NCI-H2081 (cell line): ENCODE measurements at regions not wholly inside any gene's neighbourhood (a gene's known extent, or its start where the extent isn't known, plus 50 kb on each side); places are given as distances from the start of the nearest gene placed in this dataset.

Source experiments
- DNase-seq, 2 experiments: peaks; one replicate each; lab custom pipeline; 2025; lab: John Stamatoyannopoulos, UW

GRCh38 chr10:128530301-128530700 lies 404.1 kb upstream of the MKI67 start:
- no peak for DNase-seq

DNA sequence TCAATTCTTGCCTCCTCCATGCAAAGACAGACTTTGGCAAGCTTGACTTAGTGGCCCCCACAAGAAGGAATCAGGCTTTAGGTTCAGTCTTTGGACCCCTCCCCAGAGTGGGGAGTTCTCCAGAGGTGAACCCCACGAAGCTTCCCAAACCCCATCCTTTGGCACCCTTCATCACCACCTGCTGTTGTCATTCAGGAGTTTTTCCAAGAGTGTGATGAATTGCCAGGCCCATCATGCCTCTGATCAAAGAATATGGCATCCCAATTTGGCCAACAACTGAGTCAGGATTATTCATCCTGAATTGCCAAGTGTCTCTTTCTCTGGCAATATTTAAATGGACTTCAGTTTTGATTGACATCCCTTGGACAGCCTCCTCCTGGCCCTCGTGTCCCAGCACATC lies 404.7 kb upstream of the MKI67 start:
- no peak for DNase-seq

DNA sequence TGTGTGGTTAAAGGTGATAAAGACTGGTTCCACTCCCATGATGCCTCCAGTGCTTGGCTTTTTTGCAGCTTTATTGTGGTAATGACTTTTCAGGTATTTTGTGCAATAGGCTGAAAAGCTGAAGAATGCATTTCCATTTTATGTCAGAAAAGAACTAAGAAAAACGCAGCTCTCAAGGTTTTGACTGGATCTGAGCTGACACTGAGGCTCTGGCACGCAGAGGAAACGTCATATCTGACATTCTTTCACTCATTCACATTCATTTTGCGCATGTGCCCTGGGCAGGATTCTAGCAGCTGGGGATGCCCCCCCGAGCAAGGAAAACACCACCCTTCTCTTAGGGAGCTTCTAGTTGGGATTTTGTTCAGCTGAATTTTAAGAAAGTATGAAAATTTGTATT lies 408.5 kb upstream of the MKI67 start:
- DNase-seq: no peak

GRCh38 chr10:128536259-128536658 lies 410.0 kb upstream of the MKI67 start:
- DNase-seq: no peak

DNA sequence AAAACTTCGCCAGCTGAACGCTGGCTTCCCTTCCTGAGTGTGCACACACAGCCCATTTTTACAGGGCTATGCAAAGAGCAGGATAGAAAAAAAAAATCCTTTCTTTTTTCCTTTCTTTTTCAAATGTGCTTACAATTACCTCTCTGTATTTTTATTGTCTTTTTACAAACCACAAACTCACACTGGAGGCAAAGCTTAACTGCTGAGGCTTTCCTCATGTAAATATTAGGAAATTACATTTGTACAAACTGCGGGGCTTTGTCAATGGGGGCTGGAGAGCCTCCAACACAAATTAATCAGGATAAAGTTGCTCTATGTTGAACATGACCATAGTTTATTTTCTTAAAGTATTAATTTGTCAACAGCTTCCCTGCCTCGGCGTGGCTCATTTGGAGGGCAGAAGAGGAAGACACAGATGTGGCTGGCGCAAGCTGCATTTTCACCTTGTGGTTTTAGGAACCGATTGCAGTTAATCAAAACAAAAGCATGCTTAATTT lies 411.7 kb upstream of the MKI67 start:
- DNase-seq: no peak

DNA sequence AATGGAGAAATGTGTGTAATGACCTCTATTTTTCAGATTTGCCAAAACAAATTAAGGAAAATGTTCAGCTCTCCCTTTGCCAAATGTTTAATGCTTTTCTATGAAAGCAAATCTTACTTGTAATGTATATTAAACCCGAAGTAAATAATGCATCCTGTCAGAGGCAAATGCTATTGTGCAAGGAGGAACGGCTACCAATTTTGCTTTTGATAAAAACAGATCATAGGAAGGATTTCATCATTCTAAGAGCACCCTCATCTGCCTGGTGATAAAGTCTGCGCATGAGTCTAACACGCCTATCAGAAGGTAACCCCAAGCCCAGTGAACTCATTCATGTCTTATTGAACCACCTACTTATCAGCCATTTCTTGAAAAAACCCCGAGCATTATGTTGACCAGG lies 412.4 kb upstream of the MKI67 start:
- DNase-seq: no peak

DNA sequence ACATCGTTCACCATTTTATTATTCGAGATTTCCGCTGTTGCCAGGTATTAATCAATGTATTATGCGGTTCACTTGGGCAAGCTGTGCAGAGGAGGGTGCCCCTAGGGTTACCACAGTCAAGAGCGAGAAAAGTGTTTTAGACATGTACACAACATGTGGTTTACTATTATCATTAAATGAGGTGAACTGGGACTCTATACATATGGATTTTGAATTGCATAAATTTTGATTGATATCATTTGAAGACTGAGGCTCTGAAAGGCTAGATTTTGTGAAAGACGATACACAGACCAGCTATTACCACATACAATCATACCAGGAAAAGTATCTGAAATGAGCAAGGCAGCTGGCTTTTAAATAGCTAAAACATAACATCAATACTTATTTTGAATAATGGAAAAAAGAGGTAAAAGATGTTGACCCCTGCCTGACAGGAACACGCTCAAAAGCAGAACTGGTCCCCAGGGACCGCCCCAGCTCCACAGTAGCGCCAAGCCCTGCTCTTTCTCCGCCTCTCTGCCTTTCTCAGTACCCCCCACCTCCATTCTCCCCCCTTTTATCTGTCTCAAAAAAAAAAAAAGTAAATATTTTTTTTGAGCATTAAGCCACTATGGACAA lies 413.4 kb upstream of the MKI67 start:
- no peak for DNase-seq

- DNase-seq: no peak
Observed at GRCh38 chr10:128540128-128540762, 414.0 kb upstream of the MKI67 start.

GRCh38 chr10:128540781-128541761 lies 414.8 kb upstream of the MKI67 start:
- DNase-seq: no peak

DNA sequence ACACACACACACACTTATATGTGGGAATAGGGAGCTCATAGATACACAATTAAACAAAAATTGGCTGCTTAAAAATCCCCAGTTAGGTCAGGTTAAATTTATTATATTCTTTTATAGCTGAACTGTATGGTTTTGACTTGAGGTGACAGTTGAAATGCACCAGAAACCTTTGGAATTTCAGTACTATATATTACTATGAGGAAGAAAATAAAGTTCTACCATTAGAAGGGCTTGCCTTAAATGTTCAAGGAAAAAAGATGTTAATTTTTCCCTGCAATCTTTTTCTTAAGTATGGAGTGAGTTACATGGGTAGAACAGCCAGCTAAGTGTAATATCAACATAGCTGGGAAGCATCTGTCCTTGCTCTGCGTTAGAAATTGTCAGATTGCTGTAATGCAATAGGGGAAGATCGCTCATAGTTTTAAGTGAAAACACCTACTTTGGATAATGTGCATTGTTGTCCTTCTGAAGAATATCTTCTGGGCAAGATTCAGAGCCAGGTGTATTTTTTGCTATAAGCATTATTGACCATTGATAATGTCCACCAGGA lies 415.8 kb upstream of the MKI67 start:
- no peak for DNase-seq

DNA sequence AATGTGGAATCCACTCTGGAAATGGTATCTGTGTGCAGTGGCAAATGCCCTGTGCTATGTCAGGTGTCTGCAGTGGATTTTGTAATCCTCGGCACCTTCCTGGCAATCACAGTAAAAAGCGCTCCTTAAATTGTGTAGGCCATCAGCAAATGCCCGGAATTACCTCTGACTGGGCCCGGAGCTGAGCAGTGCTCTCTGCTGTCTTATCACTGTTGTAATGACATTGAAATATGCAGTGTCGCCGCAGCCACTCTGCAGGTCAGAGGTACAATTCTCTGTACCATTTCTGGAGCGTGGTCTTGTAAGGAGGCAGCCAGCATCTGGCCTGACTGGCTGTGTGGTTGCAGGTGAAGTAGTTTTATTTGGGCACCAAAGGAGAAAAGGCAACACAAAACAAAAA lies 416.4 kb upstream of the MKI67 start:
- no peak for DNase-seq

GRCh38 chr10:128543151-128543550 lies 416.9 kb upstream of the MKI67 start:
- no peak for DNase-seq

DNA sequence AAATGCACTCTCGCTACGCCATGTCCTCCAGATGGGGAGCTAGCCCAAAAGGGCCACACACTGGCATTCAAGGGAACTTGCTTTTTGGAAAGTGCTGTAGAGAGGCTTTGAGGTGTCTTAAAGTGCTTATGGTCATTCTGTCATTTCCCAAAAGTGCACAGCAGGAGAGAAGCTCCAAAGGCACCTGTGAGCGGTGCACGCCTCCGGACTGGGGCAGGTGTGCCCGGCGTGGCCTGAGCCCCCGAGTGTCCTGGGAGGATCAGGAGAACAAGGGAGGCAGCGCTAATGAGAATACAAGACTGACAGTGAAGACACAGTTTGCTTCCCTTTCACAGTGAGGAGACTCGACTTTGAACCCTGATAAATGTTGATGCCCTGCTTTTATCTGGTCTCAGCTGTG lies 419.0 kb upstream of the MKI67 start:
- DNase-seq: no peak

- DNase-seq: no peak
Observed at GRCh38 chr10:128546651-128547165, 420.5 kb upstream of the MKI67 start.

- no peak for DNase-seq
Observed at GRCh38 chr10:128549101-128549608, 422.9 kb upstream of the MKI67 start.

- DNase-seq: no peak
Observed at GRCh38 chr10:128550045-128550444, 423.8 kb upstream of the MKI67 start.

- DNase-seq: no peak
Observed at GRCh38 chr10:128551475-128551874, 425.3 kb upstream of the MKI67 start.

GRCh38 chr10:128553755-128554154 lies 427.5 kb upstream of the MKI67 start:
- DNase-seq: no peak

- DNase-seq: no peak
Observed at GRCh38 chr10:128556182-128557110, 430.2 kb upstream of the MKI67 start.

DNA sequence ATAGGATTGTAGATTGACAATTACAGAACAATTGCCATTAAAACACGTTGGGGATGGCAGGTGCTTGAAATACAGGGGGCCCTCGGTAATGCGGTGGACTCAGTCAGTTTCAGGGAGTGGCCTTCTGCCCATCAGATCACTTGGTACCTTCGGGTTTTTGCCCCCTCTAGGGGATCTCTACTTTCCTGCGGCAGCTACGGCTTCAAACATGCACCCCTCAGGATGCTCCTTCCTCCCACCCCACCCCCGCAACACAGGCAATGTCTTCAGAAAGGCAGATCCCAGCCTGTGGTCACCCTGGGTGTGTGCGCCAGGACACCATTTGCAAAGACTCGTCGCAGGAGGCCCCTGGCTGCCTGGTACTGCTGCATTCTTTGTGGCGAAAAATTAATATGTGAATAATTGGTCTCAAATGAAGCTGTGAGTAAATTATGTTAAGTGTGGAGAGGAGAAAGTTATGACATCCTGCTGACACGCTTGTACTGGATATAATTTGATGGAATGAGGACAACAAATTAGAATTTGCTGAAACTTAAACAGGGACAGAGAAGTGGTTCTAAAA lies 431.0 kb upstream of the MKI67 start:
- no peak for DNase-seq

DNA sequence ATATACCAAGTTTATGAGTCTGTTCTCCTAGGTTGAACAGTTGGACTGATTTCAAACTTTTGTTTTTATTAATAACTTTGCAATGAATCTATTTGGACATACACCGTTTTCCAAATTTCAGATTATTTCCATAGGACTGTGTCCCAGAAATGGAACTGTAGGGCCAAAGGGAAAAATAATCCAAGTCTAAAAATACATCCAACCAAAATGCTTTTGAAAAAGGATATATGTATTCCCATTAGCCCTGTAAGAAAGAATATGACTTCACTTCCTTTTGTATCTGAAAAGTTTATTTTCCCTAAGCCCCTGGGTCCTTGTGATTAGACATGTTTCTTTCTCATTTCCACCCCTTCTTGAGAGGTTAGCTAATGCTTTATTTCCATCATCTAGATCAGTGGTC lies 434.2 kb upstream of the MKI67 start:
- DNase-seq: no peak
